ENCODE measurements at regions not wholly inside any gene's neighbourhood (a gene's known extent, or its start where the extent isn't known, plus 50 kb on each side); places are given as distances from the start of the nearest gene placed in this dataset.

DNA sequence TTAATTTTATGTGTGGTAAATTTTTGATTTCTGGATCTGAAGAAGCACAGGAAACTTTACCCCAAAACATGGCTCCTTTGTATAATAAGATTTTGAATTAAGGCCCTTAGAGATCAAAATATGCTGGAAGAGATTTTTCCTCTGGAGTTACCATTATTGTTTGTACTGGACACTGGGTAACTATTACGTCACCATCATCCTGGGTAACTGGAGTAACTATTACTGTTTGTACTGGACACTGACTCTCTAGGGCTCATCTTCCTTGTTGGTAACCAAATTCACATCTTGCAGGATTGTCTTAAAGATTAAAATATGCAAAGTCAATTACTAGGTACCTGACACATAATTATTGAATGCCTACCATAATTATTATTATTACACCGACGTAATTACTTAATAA is 593.8 kb upstream of the GOT2 start:
- DNase-seq (ENCODE audit: low spot score), result no peak

GRCh38 chr16:59326955-59327354 is 592.8 kb upstream of the GOT2 start:
- DNase-seq (ENCODE audit: low spot score), result no peak

DNA sequence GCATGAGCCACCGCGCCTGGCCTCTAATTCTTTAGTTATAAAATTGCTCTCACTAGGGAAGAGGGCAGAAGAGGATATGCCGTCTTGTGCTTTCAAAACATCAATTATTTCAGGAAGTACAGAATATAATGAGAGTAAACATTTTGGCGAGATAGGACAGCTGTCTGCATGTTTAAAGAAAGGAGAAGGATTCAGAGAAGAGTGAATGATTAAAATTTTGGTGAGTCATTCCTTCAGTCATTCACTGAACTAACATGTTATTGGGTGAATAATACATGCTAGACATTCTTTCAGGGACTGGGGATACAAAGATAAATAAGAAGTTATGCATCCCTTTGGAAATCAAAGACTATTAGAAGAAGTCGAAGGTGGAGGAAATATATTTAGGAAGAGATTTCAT is 590.3 kb upstream of the GOT2 start:
- DNase-seq (ENCODE audit: low spot score), result no peak

- DNase-seq (ENCODE audit: low spot score), result no peak
Measured at GRCh38 chr16:59320657-59321056, 586.5 kb upstream of the GOT2 start.

GRCh38 chr16:59319871-59320270 is 585.8 kb upstream of the GOT2 start:
- DNase-seq (ENCODE audit: low spot score), result no peak

DNA sequence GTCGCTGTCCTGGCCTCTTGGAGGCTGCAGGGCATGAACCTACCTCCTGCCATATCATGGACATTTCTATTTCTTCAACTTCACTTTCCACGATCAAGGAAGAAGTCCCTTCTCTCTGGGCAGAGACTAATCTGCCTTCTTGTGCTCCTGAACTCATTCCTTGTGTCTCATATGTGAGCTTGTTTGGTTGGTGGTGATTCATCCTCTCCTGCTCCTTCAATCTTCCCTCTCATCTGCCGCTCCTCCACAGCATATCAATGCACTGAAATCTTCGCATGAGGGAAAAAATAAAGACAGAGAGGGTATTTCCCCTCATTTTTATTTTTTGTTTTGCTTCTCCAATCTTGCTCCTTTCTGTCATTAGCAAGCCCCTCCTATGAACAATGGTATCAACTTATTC is 571.7 kb upstream of the GOT2 start:
- no peak for DNase-seq (ENCODE audit: low spot score)

- DNase-seq (ENCODE audit: low spot score), result no peak
Measured at GRCh38 chr16:59296888-59297287, 562.8 kb upstream of the GOT2 start.

DNA sequence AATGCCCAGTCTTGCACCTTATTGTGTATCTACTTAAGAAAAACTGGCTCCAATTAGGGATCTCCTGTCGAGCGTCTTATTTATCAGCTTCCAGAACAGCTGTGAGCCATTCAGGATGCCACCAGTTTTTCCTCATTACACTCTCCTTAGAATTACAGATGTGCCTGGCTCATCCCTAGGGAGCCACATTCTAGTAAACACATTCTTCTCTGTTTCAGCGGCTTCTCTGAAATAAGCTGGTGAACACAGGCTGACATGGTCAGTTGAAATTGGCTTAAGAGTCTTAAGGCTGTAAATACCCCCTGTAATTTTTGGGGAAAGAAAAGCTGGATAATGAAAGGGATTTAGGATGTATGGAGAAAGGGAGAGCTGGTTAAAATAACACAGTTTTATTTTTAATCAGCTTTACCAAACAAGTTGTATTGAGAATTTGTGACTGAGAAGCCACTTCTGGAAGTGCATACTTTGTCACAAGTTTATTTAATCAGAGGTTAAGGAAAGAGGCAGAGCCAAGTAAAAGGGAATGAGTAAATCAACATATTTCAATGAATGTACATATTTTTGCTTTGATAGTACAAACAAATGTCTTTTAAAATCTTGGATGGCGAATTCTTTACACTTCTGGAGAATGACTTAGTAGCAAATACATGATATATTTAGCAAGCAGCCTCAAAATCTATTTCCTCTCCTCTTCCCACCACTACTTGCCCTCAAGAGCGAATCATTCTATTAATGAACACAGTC is 562.0 kb upstream of the GOT2 start:
- DNase-seq (ENCODE audit: low spot score), result no peak

DNA sequence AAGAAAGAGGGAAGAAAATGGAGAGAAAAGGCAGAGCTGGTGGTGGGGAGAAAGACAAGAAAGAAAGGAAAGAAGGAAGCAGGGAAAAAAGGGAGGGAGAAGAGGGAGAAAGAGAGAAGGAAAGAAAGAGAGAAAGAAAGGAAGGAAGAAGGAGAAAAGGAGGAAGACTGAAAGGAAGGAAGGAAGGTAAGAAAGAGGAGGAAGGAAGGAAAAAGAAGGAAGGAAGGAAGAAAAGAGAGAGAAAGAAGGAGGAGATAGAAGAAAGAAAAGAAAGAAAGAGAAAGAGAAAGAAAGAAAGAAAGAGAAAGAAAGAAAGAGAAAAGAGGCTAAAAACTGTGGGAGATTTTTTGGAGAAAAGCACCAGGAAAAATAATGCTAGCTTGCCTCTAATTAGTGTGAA is 561.4 kb upstream of the GOT2 start:
- no peak for DNase-seq (ENCODE audit: low spot score)

GRCh38 chr16:59290718-59291117 is 556.6 kb upstream of the GOT2 start:
- DNase-seq (ENCODE audit: low spot score), result no peak

DNA sequence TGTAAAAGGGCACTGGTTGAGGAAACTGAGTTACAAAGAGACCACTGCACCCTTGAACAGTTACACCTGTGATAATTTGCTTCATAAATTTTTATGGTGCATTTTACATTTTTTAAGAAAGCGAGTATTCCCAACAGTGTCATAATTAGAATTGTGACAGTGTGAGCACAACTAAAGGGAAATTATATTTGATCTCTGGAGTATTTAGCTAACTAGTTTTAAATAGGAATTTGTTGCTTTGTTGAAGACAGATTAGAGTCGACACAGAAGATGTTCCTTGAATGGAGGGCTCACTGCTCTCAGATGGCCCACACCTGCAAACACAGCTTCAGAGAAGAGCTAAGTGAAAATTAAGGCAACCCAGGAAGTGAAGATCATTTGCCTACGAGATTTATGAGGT is 555.0 kb upstream of the GOT2 start:
- no peak for DNase-seq (ENCODE audit: low spot score)

- no peak for DNase-seq (ENCODE audit: low spot score)
Measured at GRCh38 chr16:59274141-59274540, 540.0 kb upstream of the GOT2 start.

GRCh38 chr16:59263955-59264354 is 529.8 kb upstream of the GOT2 start:
- DNase-seq (ENCODE audit: low spot score), result no peak

DNA sequence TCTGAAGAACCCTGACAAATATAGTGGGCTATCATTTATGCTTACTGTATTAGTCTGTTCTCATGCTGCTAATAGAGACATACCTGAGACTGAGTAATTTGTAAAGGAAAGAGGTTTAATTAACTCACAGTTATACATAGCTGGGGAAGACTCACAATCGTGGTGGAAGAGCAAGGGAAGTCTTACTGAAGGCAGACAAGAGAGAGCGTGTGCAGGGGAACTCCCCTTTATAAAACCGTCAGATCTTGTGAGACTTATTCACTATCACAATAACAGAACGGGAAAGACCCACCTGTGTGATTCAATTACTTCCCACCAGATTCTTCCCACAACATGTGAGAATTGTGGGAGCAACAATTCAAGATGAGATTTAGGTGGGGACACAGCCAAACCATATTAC is 526.8 kb upstream of the GOT2 start:
- DNase-seq (ENCODE audit: low spot score), result no peak

GRCh38 chr16:59259950-59260319 is 525.8 kb upstream of the GOT2 start:
- DNase-seq (ENCODE audit: low spot score), result peak; percentile 1

DNA sequence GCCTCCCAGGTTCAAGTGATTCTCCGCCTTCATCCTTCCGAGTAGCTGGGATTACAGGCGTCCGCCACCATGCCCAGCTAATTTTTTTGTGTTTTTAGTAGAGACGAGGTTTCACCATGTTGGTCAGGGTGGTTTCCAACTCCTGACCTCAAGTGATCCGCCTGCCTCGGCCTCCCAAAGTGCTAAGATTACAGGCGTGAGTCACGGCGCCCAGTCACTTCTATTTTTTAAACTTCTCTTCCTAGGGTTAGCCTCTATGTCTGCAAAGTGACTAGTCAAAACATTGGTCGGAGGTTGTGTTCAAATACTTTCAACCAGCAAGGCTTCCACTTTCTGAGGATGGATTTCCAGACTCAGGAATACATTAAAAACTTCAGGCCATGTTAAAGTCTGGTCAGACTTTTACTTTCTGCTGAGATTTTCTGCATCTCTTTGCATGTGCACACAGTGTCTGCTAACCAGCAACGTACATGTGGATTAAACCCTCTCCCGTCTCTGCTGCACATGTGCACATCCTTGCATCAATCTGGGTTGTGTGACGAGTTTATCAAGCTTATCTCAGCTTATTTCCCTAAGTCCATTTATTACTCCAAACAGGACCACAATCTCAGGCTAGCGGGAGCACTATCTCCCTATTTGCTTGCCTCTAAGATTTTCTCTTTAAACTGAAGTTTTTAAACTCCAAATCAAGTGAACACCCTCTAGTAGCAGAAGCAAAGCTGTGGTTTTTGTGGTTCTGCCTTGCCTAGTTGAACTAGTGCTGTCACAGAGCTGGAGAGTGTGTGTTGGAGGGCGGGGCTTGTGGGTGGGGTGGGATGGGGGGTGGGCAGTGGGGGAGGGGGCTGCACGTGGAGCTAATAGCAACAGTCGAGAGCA is 525.2 kb upstream of the GOT2 start:
- peak; percentile 2 for DNase-seq (ENCODE audit: low spot score)

DNA sequence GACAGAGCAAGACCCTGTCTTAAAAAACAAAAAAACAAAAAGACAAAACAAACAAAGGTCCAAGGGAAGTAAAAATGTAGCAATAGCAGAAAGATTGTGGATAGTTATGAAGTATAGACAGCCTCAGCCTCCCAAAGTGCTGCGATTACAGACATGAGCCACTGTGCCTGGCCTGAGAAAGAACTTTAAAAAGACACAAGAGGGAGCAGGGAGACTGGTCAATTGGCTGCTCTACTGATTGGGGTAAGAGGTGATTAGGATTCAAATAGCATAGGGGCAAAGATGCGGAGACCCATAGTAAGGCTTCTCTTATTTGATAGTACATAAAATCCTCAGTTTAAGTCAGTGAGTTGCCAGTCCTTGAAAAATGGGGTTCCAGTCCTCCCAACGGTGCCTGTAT is 518.2 kb upstream of the GOT2 start:
- no peak for DNase-seq (ENCODE audit: low spot score)

DNA sequence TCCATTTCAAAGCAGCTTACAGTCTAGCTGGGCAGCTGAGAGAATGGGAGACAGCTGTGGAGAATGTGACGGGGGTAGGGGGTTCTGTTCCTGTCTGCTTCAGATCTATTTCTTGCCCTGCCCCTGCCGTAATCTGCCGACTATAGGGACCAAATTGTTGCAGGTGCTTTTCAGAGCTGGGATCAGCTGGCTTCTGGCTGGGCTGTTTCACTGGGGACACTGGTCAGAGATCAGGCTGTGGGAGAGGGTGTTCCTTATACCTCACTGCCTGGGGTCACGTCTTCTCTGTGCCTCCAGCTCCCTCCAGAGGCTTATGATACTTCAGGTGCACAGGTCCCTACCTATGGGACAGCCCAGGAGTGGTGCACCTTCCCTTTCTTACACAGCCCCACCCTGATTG is 514.9 kb upstream of the GOT2 start:
- no peak for DNase-seq (ENCODE audit: low spot score)

DNA sequence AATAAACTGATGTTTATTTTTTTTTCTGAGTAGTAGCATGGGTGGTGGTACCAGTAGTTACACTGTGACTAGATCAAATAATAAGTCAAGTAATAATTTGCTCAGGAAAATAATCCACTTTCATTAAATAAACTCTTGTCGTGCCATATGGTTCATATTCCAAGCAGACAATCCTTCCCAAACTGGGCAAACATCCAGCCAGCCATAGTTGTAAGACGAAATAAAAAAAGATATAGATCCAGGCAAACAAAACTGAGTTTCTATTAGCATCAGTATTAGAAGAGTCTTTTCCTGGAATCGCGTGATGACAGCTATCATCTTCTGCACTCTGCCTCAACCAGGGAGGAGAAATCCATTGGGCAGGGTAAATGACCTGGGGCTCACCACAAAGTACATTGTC is 508.4 kb upstream of the GOT2 start:
- no peak for DNase-seq (ENCODE audit: low spot score)

GRCh38 chr16:59238246-59238645 is 504.1 kb upstream of the GOT2 start:
- DNase-seq (ENCODE audit: low spot score), result no peak

- DNase-seq (ENCODE audit: low spot score), result no peak
Measured at GRCh38 chr16:59236804-59237458, 502.8 kb upstream of the GOT2 start.

- DNase-seq (ENCODE audit: low spot score), result no peak
Measured at GRCh38 chr16:59224401-59224800, 490.3 kb upstream of the GOT2 start.

DNA sequence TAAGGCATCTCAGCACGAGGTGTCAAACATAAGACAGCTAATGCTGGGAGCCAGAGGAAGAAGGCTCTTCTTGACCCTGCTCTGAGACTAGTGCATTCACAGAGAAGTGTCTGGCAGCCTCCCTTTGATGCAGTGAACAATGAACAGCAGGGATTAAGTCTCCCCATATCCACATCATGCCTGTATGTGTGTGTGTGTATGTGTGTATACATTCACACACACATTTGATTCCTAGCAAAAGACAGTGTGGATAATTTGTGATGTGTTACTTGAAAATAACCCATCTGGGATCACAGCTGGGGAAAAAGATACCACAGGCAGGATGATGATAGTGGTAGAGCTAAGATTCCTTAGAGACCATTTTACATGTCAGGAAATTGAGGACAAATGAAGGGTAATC is 485.9 kb upstream of the GOT2 start:
- DNase-seq (ENCODE audit: low spot score), result no peak
